ENCODE measurements at regions not wholly inside any gene's neighbourhood (a gene's known extent, or its start where the extent isn't known, plus 50 kb on each side); places are given as distances from the start of the nearest gene placed in this dataset.

DNA sequence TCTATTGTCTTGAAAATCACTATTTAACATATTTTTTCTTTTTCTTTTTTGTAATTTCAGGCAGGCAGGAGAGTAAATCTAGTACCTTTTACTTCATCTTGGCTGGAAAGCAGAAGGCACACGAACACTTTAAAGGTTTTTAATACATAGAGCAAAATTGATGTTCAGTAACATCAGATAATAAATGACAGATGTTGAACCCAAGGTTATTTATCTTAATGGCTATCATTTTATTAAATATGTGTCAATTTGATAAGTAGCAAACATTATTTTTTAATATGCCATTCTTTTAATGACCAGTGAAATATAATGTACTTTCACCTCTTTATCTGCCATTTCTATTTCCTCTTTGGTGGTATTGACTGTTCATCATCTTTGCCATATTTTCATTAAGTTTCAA, 381.2 kb downstream of the ARHGEF28 start:
- POLR2A ChIA-PET, result no interaction called here
- Mint-ChIP-seq H3K4me1 (no peaks in the 10 kb centered on the region), H3K36me3 (ENCODE audit: low read depth) (no peaks in the 10 kb centered on the region), H3K27ac (no peak overlapping the region), H3K4me3 (no peak overlapping the region), H3K27me3 (peaks cover 18% of the 10 kb centered on the region), H3K9me3 (no peaks in the 10 kb centered on the region)
- TF ChIP-seq, protein P1, sequence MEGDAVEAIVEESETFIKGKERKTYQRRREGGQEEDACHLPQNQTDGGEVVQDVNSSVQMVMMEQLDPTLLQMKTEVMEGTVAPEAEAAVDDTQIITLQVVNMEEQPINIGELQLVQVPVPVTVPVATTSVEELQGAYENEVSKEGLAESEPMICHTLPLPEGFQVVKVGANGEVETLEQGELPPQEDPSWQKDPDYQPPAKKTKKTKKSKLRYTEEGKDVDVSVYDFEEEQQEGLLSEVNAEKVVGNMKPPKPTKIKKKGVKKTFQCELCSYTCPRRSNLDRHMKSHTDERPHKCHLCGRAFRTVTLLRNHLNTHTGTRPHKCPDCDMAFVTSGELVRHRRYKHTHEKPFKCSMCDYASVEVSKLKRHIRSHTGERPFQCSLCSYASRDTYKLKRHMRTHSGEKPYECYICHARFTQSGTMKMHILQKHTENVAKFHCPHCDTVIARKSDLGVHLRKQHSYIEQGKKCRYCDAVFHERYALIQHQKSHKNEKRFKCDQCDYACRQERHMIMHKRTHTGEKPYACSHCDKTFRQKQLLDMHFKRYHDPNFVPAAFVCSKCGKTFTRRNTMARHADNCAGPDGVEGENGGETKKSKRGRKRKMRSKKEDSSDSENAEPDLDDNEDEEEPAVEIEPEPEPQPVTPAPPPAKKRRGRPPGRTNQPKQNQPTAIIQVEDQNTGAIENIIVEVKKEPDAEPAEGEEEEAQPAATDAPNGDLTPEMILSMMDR (IDR thresholded peaks at IDR 0.05), result no peak
- DNase-seq, result no peak
- ATAC-seq (ENCODE audit: low read depth), result no peak
- intact Hi-C loops (cut with micrococcal nuclease), result no loop called here
- CTCF ChIA-PET, result no interaction called here

- H3K4me3 Mint-ChIP-seq, result no peak overlapping the region
- H3K4me1 Mint-ChIP-seq, result no peaks in the 10 kb centered on the region
- TF ChIP-seq, protein P1 (IDR thresholded peaks at IDR 0.05), result no peak
- DNase-seq, result no peak
- ATAC-seq (ENCODE audit: low read depth), result no peak
- H3K36me3 Mint-ChIP-seq (ENCODE audit: low read depth), result no peaks in the 10 kb centered on the region
- peaks cover 3% of the 10 kb centered on the region for H3K9me3 Mint-ChIP-seq
- intact Hi-C loops (cut with micrococcal nuclease), result no loop called here
- POLR2A ChIA-PET, result no interaction called here
- CTCF ChIA-PET, result no interaction called here
- no peak overlapping the region for H3K27ac Mint-ChIP-seq
- peaks cover 1% of the 10 kb centered on the region for H3K27me3 Mint-ChIP-seq
These were observed 373.3 kb downstream of the ARHGEF28 start for GRCh38 chr5:73999297-73999696.

- Mint-ChIP-seq H3K36me3 (ENCODE audit: low read depth) (no peaks in the 10 kb centered on the region), H3K27me3 (no peaks in the 10 kb centered on the region), H3K27ac (no peak overlapping the region), H3K4me1 (no peaks in the 10 kb centered on the region), H3K9me3 (peaks cover 7% of the 10 kb centered on the region), H3K4me3 (no peak overlapping the region)
- intact Hi-C loops (cut with micrococcal nuclease), result no loop called here
- DNase-seq (no peak), ATAC-seq (ENCODE audit: low read depth) (no peak)
- TF ChIP-seq, protein P1 (IDR thresholded peaks at IDR 0.05), result no peak
- CTCF ChIA-PET, result no interaction called here
- POLR2A ChIA-PET, result no interaction called here
These were observed 372.5 kb downstream of the ARHGEF28 start for GRCh38 chr5:73998489-73998888.

DNA sequence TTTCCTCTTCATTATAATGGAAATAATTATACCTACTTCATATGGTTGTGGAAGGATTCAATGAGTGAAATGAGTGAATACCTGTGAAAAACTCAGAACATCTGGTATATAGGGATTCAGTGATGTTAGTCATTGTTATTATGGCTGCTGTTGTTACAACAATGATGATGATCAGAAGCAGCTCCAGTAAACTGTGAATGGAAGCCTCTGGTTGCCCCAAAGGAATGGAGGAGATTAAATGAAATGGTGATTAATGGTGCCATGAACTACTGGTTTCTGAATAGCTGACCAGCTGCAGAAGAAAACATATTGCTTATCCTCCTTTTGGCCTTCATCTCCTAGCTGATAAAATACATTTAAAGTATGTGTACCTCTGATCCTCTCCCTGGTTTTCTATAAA, 372.0 kb downstream of the ARHGEF28 start:
- H3K4me3 Mint-ChIP-seq, result no peak overlapping the region
- H3K9me3 Mint-ChIP-seq, result peaks cover 7% of the 10 kb centered on the region
- no peak for ATAC-seq (ENCODE audit: low read depth)
- DNase-seq, result no peak
- no peaks in the 10 kb centered on the region for H3K4me1 Mint-ChIP-seq
- H3K36me3 Mint-ChIP-seq (ENCODE audit: low read depth), result no peaks in the 10 kb centered on the region
- no peaks in the 10 kb centered on the region for H3K27me3 Mint-ChIP-seq
- no peak overlapping the region for H3K27ac Mint-ChIP-seq
- intact Hi-C loops (cut with micrococcal nuclease), result no loop called here
- ChIA-PET CTCF (no interaction called here), POLR2A (no interaction called here)
- TF ChIP-seq, protein P1 (IDR thresholded peaks at IDR 0.05), result no peak

- ChIA-PET CTCF (no interaction called here), POLR2A (no interaction called here)
- DNase-seq, result no peak
- H3K4me1 Mint-ChIP-seq, result no peaks in the 10 kb centered on the region
- no peak overlapping the region for H3K4me3 Mint-ChIP-seq
- H3K36me3 Mint-ChIP-seq (ENCODE audit: low read depth), result no peaks in the 10 kb centered on the region
- peaks cover 3% of the 10 kb centered on the region for H3K27me3 Mint-ChIP-seq
- no peak for ATAC-seq (ENCODE audit: low read depth)
- TF ChIP-seq, protein P1 (IDR thresholded peaks at IDR 0.05), result no peak
- H3K9me3 Mint-ChIP-seq, result peaks cover 7% of the 10 kb centered on the region
- no peak overlapping the region for H3K27ac Mint-ChIP-seq
- intact Hi-C loops (cut with micrococcal nuclease), result no loop called here
These were observed 370.3 kb downstream of the ARHGEF28 start for GRCh38 chr5:73996151-73996755.

All from activated B cell treated with CpG ODN at 0.5 μM for 24 hours (primary cell).